PC-9 (cell line): ENCODE measurements at regions not wholly inside any gene's neighbourhood (a gene's known extent, or its start where the extent isn't known, plus 50 kb on each side); places are given as distances from the start of the nearest gene placed in this dataset.

Experiments used
- BruUV-seq: library from RNA; stranded (reverse); fragments of 400-500 nt; replicated peaks from 2 replicates; lab custom pipeline; 2021; lab: Mats Ljungman, UMichigan
- CTCF ChIA-PET: fragments of 300-600 bp; sonication (Branson Sonifier 250); formaldehyde crosslinking; loops from one replicate; lab custom pipeline; 2022; ENCODE audit warnings: antibody characterized with exemption; lab: Charles Lee
- POLR2A ChIA-PET: fragments of 300-600 bp; sonication (Branson Sonifier 250); formaldehyde crosslinking; loops from one replicate; lab custom pipeline; 2022; ENCODE audit warnings: antibody characterized with exemption; ENCODE audit not compliant: unreplicated experiment; lab: Charles Lee
- DNase-seq, 2 experiments: peaks; one replicate each; pipeline versions ENCODE4 v3.0.0 to v3.0.0-alpha.2; 2015 to 2022; ENCODE audit warnings: mixed read lengths in 1 of 2
- H2AFZ ChIP-seq: fragments of 200-600 bp; sonication (generic); 2 replicates; pipeline ENCODE4 v1.8.1; 2017; ENCODE audit warnings: antibody characterized with exemption
- H3F3A ChIP-seq: fragments of 200-600 bp; sonication (generic); 2 replicates; pipeline ENCODE4 v1.8.1; 2017; ENCODE audit warnings: antibody characterized with exemption, mild to moderate bottlenecking, low read depth; ENCODE audit not compliant: insufficient read depth
- H3K27ac ChIP-seq: fragments of 200-600 bp; sonication (generic); 2 replicates; pipeline ENCODE4 v1.6.1; 2016; ENCODE audit warnings: mixed run types
- H3K27me3 ChIP-seq: fragments of 200-600 bp; sonication (generic); 2 replicates; pipeline ENCODE4 v1.6.1; 2016; ENCODE audit warnings: low read depth, mixed run types; ENCODE audit not compliant: insufficient read depth
- H3K36me3 ChIP-seq: fragments of 200-600 bp; sonication (generic); 2 replicates; pipeline ENCODE4 v1.6.1; 2016; ENCODE audit warnings: low read depth, mixed run types
- H3K4me1 ChIP-seq: fragments of 200-600 bp; sonication (generic); replicated peaks from 2 replicates; pipeline ENCODE4 v1.6.1; 2016; ENCODE audit warnings: mixed run types; ENCODE audit not compliant: insufficient read depth
- H3K4me2 ChIP-seq: fragments of 200-600 bp; sonication (generic); 2 replicates; pipeline ENCODE4 v1.6.1; 2017; ENCODE audit warnings: mixed run types
- H3K4me3 ChIP-seq: fragments of 200-600 bp; sonication (generic); 2 replicates; pipeline ENCODE4 v1.6.1; 2016; ENCODE audit warnings: mixed run types
- H3K79me2 ChIP-seq: fragments of 200-600 bp; sonication (generic); 2 replicates; pipeline ENCODE4 v1.6.1; 2017; ENCODE audit warnings: low read depth, mixed run types
- H3K9me2 ChIP-seq: fragments of 200-600 bp; sonication (generic); 2 replicates; pipeline ENCODE4 v1.8.1; 2017; ENCODE audit warnings: mild to moderate bottlenecking; ENCODE audit not compliant: insufficient read depth
- H3K9me3 ChIP-seq: fragments of 200-600 bp; sonication (generic); 2 replicates; pipeline ENCODE4 v1.8.1; 2016; ENCODE audit warnings: low read depth; ENCODE audit not compliant: insufficient read depth
- H4K20me1 ChIP-seq: fragments of 200-600 bp; sonication (generic); 2 replicates; pipeline ENCODE4 v1.8.1; 2017; ENCODE audit not compliant: insufficient read depth
- EZH2 ChIP-seq: fragments of 200-600 bp; sonication (generic); IDR thresholded peaks from 2 replicates; pipeline ENCODE4 v1.8.0; 2017; ENCODE audit warnings: antibody characterized with exemption, low read depth
- intact Hi-C: fragments of 100-400 bp; cut with micrococcal nuclease; formaldehyde crosslinking; loops from one replicate; pipeline ENCODE4 v1.10.0; 2022; ENCODE audit not compliant: unreplicated experiment
- TF ChIP-seq, protein P1 (sequence below): fragments of 200-600 bp; sonication (generic); conservative IDR thresholded peaks from 2 replicates; pipeline ENCODE4 v1.6.1; 2017; ENCODE audit warnings: mixed run types, antibody characterized with exemption, mild to moderate bottlenecking, moderate library complexity

- no peaks in the 10 kb centered on the region for H3K9me3 ChIP-seq
- H3K27me3 ChIP-seq: no peaks in the 10 kb centered on the region
- ChIA-PET POLR2A (no interaction called here), CTCF (no interaction called here)
- no peak for DNase-seq
- no peaks in the 10 kb centered on the region for H4K20me1 ChIP-seq
- no peaks in the 10 kb centered on the region for H3K36me3 ChIP-seq
- H3K79me2 ChIP-seq: no peaks in the 10 kb centered on the region
- intact Hi-C loops: no loop called here
- BruUV-seq: no TSS peak
- TF ChIP-seq, protein P1, sequence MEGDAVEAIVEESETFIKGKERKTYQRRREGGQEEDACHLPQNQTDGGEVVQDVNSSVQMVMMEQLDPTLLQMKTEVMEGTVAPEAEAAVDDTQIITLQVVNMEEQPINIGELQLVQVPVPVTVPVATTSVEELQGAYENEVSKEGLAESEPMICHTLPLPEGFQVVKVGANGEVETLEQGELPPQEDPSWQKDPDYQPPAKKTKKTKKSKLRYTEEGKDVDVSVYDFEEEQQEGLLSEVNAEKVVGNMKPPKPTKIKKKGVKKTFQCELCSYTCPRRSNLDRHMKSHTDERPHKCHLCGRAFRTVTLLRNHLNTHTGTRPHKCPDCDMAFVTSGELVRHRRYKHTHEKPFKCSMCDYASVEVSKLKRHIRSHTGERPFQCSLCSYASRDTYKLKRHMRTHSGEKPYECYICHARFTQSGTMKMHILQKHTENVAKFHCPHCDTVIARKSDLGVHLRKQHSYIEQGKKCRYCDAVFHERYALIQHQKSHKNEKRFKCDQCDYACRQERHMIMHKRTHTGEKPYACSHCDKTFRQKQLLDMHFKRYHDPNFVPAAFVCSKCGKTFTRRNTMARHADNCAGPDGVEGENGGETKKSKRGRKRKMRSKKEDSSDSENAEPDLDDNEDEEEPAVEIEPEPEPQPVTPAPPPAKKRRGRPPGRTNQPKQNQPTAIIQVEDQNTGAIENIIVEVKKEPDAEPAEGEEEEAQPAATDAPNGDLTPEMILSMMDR: no peak
- TF ChIP-seq EZH2: no peak
- no peak overlapping the region for H3K4me3 ChIP-seq
- no peaks in the 10 kb centered on the region for H3K9me2 ChIP-seq
- no peak overlapping the region for H2AFZ ChIP-seq
- no peaks in the 10 kb centered on the region for H3F3A ChIP-seq
- no peak overlapping the region for H3K4me2 ChIP-seq
- H3K27ac ChIP-seq: no peak overlapping the region
- no peaks in the 10 kb centered on the region for H3K4me1 ChIP-seq
Measured at GRCh38 chr15:38660738-38661137, 96.1 kb upstream of the RASGRP1 start.

GRCh38 chr15:38662033-38662802 lies 97.6 kb upstream of the RASGRP1 start:
- no TSS peak for BruUV-seq
- H3K4me1 ChIP-seq: no peaks in the 10 kb centered on the region
- H3K4me2 ChIP-seq: no peak overlapping the region
- no peak for TF ChIP-seq EZH2
- TF ChIP-seq, protein P1: no peak
- H3K9me3 ChIP-seq: no peaks in the 10 kb centered on the region
- ChIA-PET POLR2A (interaction anchor here (0.5 kb wide), 1 partner anchor 294 kb away, joined by 7 read pairs; no protein-coding TSS in a partner anchor), CTCF (no interaction called here)
- H3K27me3 ChIP-seq: no peaks in the 10 kb centered on the region
- H4K20me1 ChIP-seq: no peaks in the 10 kb centered on the region
- H3K4me3 ChIP-seq: no peak overlapping the region
- intact Hi-C loops: no loop called here
- H3K36me3 ChIP-seq: no peaks in the 10 kb centered on the region
- H3F3A ChIP-seq: no peaks in the 10 kb centered on the region
- no peak overlapping the region for H2AFZ ChIP-seq
- no peaks in the 10 kb centered on the region for H3K79me2 ChIP-seq
- no peaks in the 10 kb centered on the region for H3K9me2 ChIP-seq
- no peak for DNase-seq
- no peak overlapping the region for H3K27ac ChIP-seq

- H3F3A ChIP-seq: no peaks in the 10 kb centered on the region
- H3K27me3 ChIP-seq: no peaks in the 10 kb centered on the region
- no peaks in the 10 kb centered on the region for H4K20me1 ChIP-seq
- no peak overlapping the region for H3K4me2 ChIP-seq
- no peaks in the 10 kb centered on the region for H3K4me1 ChIP-seq
- H3K79me2 ChIP-seq: no peaks in the 10 kb centered on the region
- CTCF ChIA-PET: no interaction called here
- TF ChIP-seq, protein P1: no peak
- TF ChIP-seq EZH2: no peak
- POLR2A ChIA-PET: interaction anchor here (0.5 kb wide), 1 partner anchor 295 kb away, joined by 7 read pairs; no protein-coding TSS in a partner anchor
- H3K9me2 ChIP-seq: no peaks in the 10 kb centered on the region
- no peaks in the 10 kb centered on the region for H3K9me3 ChIP-seq
- intact Hi-C loops: no loop called here
- BruUV-seq: no TSS peak
- no peak overlapping the region for H2AFZ ChIP-seq
- H3K27ac ChIP-seq: no peak overlapping the region
- no peak overlapping the region for H3K4me3 ChIP-seq
- no peak for DNase-seq
- H3K36me3 ChIP-seq: no peaks in the 10 kb centered on the region
Measured at GRCh38 chr15:38662805-38663204, 98.2 kb upstream of the RASGRP1 start.
